Jurkat, Clone E6-1 (cell line): ENCODE measurements at regions not wholly inside any gene's neighbourhood (a gene's known extent, or its start where the extent isn't known, plus 50 kb on each side); places are given as distances from the start of the nearest gene placed in this dataset.

ENCODE experiments used
- DNase-seq: peaks from one replicate; pipeline ENCODE4 v3.0.0-alpha.2; 2011; ENCODE audit warnings: low read depth, low spot score
- H3K4me3 ChIP-seq: 2 replicates; pipeline ENCODE4 v1.5.1; 2011; ENCODE audit warnings: mild to moderate bottlenecking, low read length, control low read depth, moderate library complexity

GRCh38 chr18:49666045-49666775, 104.4 kb downstream of the LIPG start:
- DNase-seq, result no peak

GRCh38 chr18:49663899-49664890, 102.3 kb downstream of the LIPG start:
- H3K4me3 ChIP-seq, result no peak overlapping the region
- DNase-seq, result no peak

More at GRCh38 chr18:49666045-49666775, 104.4 kb downstream of the LIPG start:
- H3K4me3 ChIP-seq, result no peak overlapping the region

GRCh38 chr18:49662506-49662905, 100.6 kb downstream of the LIPG start:
- no peak for DNase-seq
- no peak overlapping the region for H3K4me3 ChIP-seq

DNA sequence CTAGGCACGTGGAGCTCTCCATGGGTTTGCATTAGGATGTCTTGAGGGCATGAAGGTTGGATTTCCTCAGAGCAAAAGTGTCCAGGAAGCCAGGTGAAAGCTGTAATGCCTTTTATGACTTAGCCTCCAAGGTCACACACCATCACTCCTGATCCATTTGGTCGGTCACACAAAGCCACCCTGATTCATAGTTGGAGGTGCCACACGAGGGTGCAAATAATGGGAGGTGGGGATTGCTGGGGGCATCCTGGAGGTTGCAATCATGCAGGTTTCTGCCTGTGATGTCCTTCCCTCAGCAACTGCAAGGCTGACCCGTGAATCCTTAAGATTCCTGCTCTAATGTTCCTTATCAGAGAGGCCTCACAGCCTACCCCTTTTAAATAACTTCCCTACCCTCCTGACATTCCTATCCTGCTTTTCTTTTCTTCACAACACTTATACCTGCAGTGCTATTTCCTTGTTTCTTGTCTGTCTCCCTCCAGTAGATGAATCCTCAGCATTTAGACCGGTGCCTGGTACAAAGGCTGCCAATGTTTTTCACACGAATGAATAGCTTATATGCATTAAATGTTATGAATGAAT, 97.1 kb downstream of the LIPG start:
- no peak for DNase-seq

GRCh38 chr18:49656073-49656692, 94.3 kb downstream of the LIPG start:
- no peak overlapping the region for H3K4me3 ChIP-seq
- DNase-seq, result peak; percentile 7

More for the DNA sequence above, 97.1 kb downstream of the LIPG start:
- no peak overlapping the region for H3K4me3 ChIP-seq

DNA sequence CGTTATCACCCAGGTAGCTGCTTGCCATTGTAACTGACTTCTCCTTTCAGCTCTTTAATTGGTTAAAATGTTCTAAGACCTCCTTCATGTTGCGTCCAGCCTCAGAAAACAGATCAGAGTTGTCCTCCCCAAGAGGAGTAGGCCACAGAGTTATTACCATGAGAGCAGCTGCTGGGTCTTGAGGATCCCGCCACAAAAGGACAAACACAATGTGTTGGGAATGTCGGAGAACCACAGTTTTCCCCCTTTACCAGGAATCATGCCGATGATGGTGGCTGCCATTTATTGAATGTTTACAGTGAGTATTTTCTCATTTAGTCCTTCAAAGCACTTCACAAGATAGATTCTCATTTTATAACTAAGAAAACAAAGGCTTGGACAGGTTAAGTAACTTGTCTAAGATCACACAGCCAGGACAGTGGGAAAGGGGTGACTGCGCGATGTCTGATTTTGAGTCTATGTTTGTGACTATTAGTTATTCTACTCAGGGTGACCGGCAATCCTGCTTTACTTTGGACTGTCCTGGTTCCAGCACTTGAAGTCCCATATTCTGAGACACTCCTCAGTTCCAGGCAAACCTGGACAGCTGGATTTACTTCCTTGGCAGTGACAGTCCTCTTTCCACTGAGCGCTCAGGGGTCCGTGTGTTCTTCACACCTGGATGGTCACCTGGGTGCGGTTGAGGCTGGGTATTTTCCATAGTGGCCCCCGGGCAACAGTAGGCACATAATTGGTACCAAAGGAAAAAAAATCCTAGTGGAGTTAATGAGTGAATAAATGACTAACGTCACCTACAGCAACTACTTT, 93.6 kb downstream of the LIPG start:
- no peak overlapping the region for H3K4me3 ChIP-seq
- no peak for DNase-seq

GRCh38 chr18:49654347-49654746, 92.5 kb downstream of the LIPG start:
- H3K4me3 ChIP-seq, result no peak overlapping the region
- DNase-seq, result no peak

- no peak for DNase-seq
These were observed 91.2 kb downstream of the LIPG start for GRCh38 chr18:49652881-49653724.

DNA sequence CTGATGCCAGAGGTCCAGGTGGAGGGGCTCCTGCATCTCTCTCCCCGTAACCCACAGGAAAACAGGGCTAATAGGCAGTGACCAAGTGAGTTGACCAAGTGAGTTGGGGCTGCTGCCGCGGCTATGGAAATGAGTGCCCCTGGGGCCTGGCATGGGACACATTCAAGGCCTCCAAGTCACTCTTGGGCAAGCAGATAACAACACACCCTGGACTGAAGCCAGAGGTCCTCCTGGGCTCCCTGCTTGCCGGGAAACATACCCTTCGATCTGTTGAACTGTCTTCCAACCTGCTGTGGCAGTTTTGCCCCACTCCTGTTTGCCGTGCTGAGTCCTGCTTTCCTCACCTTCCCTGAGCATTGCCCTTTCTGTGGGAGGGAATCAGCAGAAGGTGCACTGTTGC, 89.2 kb downstream of the LIPG start:
- H3K4me3 ChIP-seq, result no peak overlapping the region
- DNase-seq, result no peak

More at GRCh38 chr18:49652881-49653724, 91.2 kb downstream of the LIPG start:
- H3K4me3 ChIP-seq, result no peak overlapping the region

- H3K4me3 ChIP-seq, result no peak overlapping the region
These were observed 88.6 kb downstream of the LIPG start for GRCh38 chr18:49650426-49650891.

GRCh38 chr18:49648811-49649210, 87.0 kb downstream of the LIPG start:
- no peak overlapping the region for H3K4me3 ChIP-seq
- no peak for DNase-seq

More at GRCh38 chr18:49650426-49650891, 88.6 kb downstream of the LIPG start:
- no peak for DNase-seq
